MM.1S (cell line): ENCODE measurements at regions not wholly inside any gene's neighbourhood (a gene's known extent, or its start where the extent isn't known, plus 50 kb on each side); places are given as distances from the start of the nearest gene placed in this dataset.

ENCODE experiments used
- EZH2 ChIP-seq: fragments of 300-600 bp; sonication (generic); optimal IDR thresholded peaks from 2 replicates; pipeline ENCODE3; 2017; ENCODE audit warnings: low read depth, mild to moderate bottlenecking, antibody characterized with exemption, low read length, mixed read lengths
- TF ChIP-seq, protein P1 (sequence below): fragments of 300-600 bp; sonication (generic); IDR thresholded peaks from 2 replicates; pipeline ENCODE4 v1.5.1; 2016; ENCODE audit warnings: antibody characterized with exemption, low read length, mixed read lengths

DNA sequence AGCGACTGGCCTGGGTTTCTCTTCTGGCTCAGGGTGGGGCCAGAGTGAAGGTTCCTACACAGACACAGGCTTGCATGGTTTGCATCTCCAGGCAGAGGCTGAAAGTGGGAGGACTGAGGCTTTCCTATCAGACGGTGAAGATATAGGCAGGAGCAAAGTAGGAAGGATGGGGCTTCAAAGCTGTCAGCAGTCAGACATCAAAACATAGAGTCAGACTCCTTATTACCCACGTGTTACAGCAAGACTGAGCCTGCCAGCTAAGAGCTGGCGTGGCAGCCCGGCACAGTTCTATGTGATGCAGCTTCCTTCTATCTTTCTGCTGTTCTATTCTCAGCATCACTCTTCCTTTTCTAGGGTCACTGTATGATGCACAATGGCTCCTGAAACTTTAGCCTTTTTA, 445.1 kb downstream of the DOK5 start:
- TF ChIP-seq, protein P1, sequence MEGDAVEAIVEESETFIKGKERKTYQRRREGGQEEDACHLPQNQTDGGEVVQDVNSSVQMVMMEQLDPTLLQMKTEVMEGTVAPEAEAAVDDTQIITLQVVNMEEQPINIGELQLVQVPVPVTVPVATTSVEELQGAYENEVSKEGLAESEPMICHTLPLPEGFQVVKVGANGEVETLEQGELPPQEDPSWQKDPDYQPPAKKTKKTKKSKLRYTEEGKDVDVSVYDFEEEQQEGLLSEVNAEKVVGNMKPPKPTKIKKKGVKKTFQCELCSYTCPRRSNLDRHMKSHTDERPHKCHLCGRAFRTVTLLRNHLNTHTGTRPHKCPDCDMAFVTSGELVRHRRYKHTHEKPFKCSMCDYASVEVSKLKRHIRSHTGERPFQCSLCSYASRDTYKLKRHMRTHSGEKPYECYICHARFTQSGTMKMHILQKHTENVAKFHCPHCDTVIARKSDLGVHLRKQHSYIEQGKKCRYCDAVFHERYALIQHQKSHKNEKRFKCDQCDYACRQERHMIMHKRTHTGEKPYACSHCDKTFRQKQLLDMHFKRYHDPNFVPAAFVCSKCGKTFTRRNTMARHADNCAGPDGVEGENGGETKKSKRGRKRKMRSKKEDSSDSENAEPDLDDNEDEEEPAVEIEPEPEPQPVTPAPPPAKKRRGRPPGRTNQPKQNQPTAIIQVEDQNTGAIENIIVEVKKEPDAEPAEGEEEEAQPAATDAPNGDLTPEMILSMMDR = no peak
- no peak for TF ChIP-seq EZH2
